ENCODE measurements at regions not wholly inside any gene's neighbourhood (a gene's known extent, or its start where the extent isn't known, plus 50 kb on each side); places are given as distances from the start of the nearest gene placed in this dataset.

GRCh38 chr2:12617853-12618252, 98.9 kb upstream of the TRIB2 start:
- H2AFZ ChIP-seq, result no peak overlapping the region
- TF ChIP-seq EZH2 (IDR thresholded peaks at IDR 0.05; ENCODE audit: low read depth) (no peak), CTCF (conservative IDR thresholded peaks at IDR 0.05) (no peak)
- no peaks in the 10 kb centered on the region for H3K4me1 ChIP-seq (replicated peaks; ENCODE audit: insufficient read depth)
- H3K9me2 ChIP-seq (ENCODE audit: insufficient read depth), result no peaks in the 10 kb centered on the region
- no TSS peak for BruUV-seq (replicated peaks)
- H3K36me3 ChIP-seq (ENCODE audit: low read depth), result no peaks in the 10 kb centered on the region
- no peaks in the 10 kb centered on the region for H3K79me2 ChIP-seq (ENCODE audit: low read depth)
- no peaks in the 10 kb centered on the region for H3K9me3 ChIP-seq (ENCODE audit: insufficient read depth, low read depth)
- ChIA-PET POLR2A (ENCODE audit: unreplicated experiment) (no interaction called here), CTCF (no interaction called here)
- no peaks in the 10 kb centered on the region for H4K20me1 ChIP-seq (ENCODE audit: insufficient read depth)
- H3K4me2 ChIP-seq, result no peak overlapping the region
- H3K27ac ChIP-seq, result no peak overlapping the region
- H3F3A ChIP-seq (ENCODE audit: insufficient read depth, low read depth), result no peaks in the 10 kb centered on the region
- H3K4me3 ChIP-seq, result no peak overlapping the region
- no peaks in the 10 kb centered on the region for H3K27me3 ChIP-seq (ENCODE audit: insufficient read depth, low read depth)
- intact Hi-C loops (cut with micrococcal nuclease; ENCODE audit: unreplicated experiment), result no loop called here
- DNase-seq, result no peak

GRCh38 chr2:12618576-12618975, 98.2 kb upstream of the TRIB2 start:
- intact Hi-C loops (cut with micrococcal nuclease; ENCODE audit: unreplicated experiment), result no loop called here
- H2AFZ ChIP-seq, result no peak overlapping the region
- no peaks in the 10 kb centered on the region for H3F3A ChIP-seq (ENCODE audit: insufficient read depth, low read depth)
- POLR2A ChIA-PET (ENCODE audit: unreplicated experiment), result no interaction called here
- no peak overlapping the region for H3K27ac ChIP-seq
- CTCF ChIA-PET, result no interaction called here
- no peaks in the 10 kb centered on the region for H3K4me1 ChIP-seq (replicated peaks; ENCODE audit: insufficient read depth)
- H3K9me2 ChIP-seq (ENCODE audit: insufficient read depth), result no peaks in the 10 kb centered on the region
- H4K20me1 ChIP-seq (ENCODE audit: insufficient read depth), result no peaks in the 10 kb centered on the region
- no peaks in the 10 kb centered on the region for H3K9me3 ChIP-seq (ENCODE audit: insufficient read depth, low read depth)
- BruUV-seq (replicated peaks), result no TSS peak
- H3K4me3 ChIP-seq, result no peak overlapping the region
- no peak overlapping the region for H3K4me2 ChIP-seq
- DNase-seq, result no peak
- no peak for TF ChIP-seq CTCF (conservative IDR thresholded peaks at IDR 0.05)
- TF ChIP-seq EZH2 (IDR thresholded peaks at IDR 0.05; ENCODE audit: low read depth), result no peak
- no peaks in the 10 kb centered on the region for H3K27me3 ChIP-seq (ENCODE audit: insufficient read depth, low read depth)
- H3K79me2 ChIP-seq (ENCODE audit: low read depth), result no peaks in the 10 kb centered on the region
- H3K36me3 ChIP-seq (ENCODE audit: low read depth), result no peaks in the 10 kb centered on the region

- no peaks in the 10 kb centered on the region for H3F3A ChIP-seq (ENCODE audit: insufficient read depth, low read depth)
- no peak for TF ChIP-seq EZH2 (IDR thresholded peaks at IDR 0.05; ENCODE audit: low read depth)
- no peak for TF ChIP-seq CTCF (conservative IDR thresholded peaks at IDR 0.05)
- intact Hi-C loops (cut with micrococcal nuclease; ENCODE audit: unreplicated experiment), result no loop called here
- H3K36me3 ChIP-seq (ENCODE audit: low read depth), result no peaks in the 10 kb centered on the region
- H3K4me1 ChIP-seq (replicated peaks; ENCODE audit: insufficient read depth), result no peaks in the 10 kb centered on the region
- H3K9me2 ChIP-seq (ENCODE audit: insufficient read depth), result no peaks in the 10 kb centered on the region
- no peak overlapping the region for H3K27ac ChIP-seq
- DNase-seq, result peak; percentile 10 to 55
- H3K27me3 ChIP-seq (ENCODE audit: insufficient read depth, low read depth), result no peaks in the 10 kb centered on the region
- BruUV-seq (replicated peaks), result no TSS peak
- ChIA-PET POLR2A (ENCODE audit: unreplicated experiment) (no interaction called here), CTCF (no interaction called here)
- no peaks in the 10 kb centered on the region for H4K20me1 ChIP-seq (ENCODE audit: insufficient read depth)
- H3K9me3 ChIP-seq (ENCODE audit: insufficient read depth, low read depth), result no peaks in the 10 kb centered on the region
- H2AFZ ChIP-seq, result no peak overlapping the region
- no peak overlapping the region for H3K4me3 ChIP-seq
- H3K79me2 ChIP-seq (ENCODE audit: low read depth), result no peaks in the 10 kb centered on the region
- H3K4me2 ChIP-seq, result no peak overlapping the region
These were observed 96.8 kb upstream of the TRIB2 start for GRCh38 chr2:12619975-12620374.
